A549 (cell line): ENCODE measurements at regions not wholly inside any gene's neighbourhood (a gene's known extent, or its start where the extent isn't known, plus 50 kb on each side); places are given as distances from the start of the nearest gene placed in this dataset.

ENCODE experiments used
- ATAC-seq, 2 experiments: fragments of 200-7000 bp in 1 of 2; fragments of >200 bp in 1 of 2; cut with Nextera tagmentation in 1 of 2; cut with Tn5 transposase in 1 of 2; 3 replicates each; pipeline versions ENCODE4 v1.8.0 to v1.9.1; 2018 to 2020; ENCODE audit warnings: mild to moderate bottlenecking in 1 of 2, moderate library complexity in 1 of 2
- CTCF ChIA-PET: fragments of 300-600 bp; sonication (Branson Sonifier 250); formaldehyde crosslinking; extraction: SDS; loops from one replicate; lab custom pipeline; 2021; ENCODE audit warnings: antibody characterized with exemption, inconsistent platforms; lab: Yijun Ruan, JAX
- POLR2A ChIA-PET: fragments of 350-600 bp; formaldehyde crosslinking; extraction: SDS; loops from one replicate; lab custom pipeline; 2021; ENCODE audit warnings: antibody characterized with exemption, inconsistent platforms; lab: Yijun Ruan, JAX
- DNase-seq, 2 experiments: peaks; one replicate each; pipeline versions ENCODE4 v3.0.0 to v3.0.0-alpha.2; 2011 to 2016; ENCODE audit warnings: low read depth in 1 of 2, low spot score in 1 of 2
- FAIRE-seq: peaks from 2 replicates; lab custom pipeline; 2011; peaks lifted over from hg19 to GRCh38; lab: Jason Lieb, UNC
- H3K27ac ChIP-seq, 2 experiments: fragments of >200 bp; sonication (Bioruptor Twin); formaldehyde crosslinking; 3 replicates each; pipeline ENCODE4 v1.5.1; 2016 to 2017
- H3K4me1 ChIP-seq: fragments of >200 bp; sonication (Bioruptor Twin); formaldehyde crosslinking; 3 replicates; pipeline ENCODE4 v1.6.1; 2016
- H3K4me2 ChIP-seq: fragments of >200 bp; sonication (Bioruptor Twin); formaldehyde crosslinking; 3 replicates; pipeline ENCODE4 v1.6.1; 2016
- H3K4me3 ChIP-seq: fragments of >200 bp; sonication (Bioruptor Twin); formaldehyde crosslinking; 3 replicates; pipeline ENCODE4 v1.5.1; 2016
- H3K9me3 ChIP-seq: fragments of >200 bp; sonication (Bioruptor Twin); formaldehyde crosslinking; 3 replicates; pipeline ENCODE4 v1.6.1; 2016
- ATOH8 ChIP-seq: fragments of 250-450 bp; sonication (Bioruptor Pico); IDR thresholded peaks from 2 replicates; pipeline ENCODE4 v1.5.0; 2020; ENCODE audit warnings: low read depth, mild to moderate bottlenecking, moderate library complexity
- CBX2 ChIP-seq: fragments of 200-600 bp; sonication (generic); IDR thresholded peaks from 2 replicates; pipeline ENCODE4 v1.6.1; 2016; ENCODE audit warnings: low read depth, mild to moderate bottlenecking, borderline replicate concordance
- CBX8 ChIP-seq: fragments of 200-600 bp; sonication (generic); IDR thresholded peaks from 2 replicates; pipeline ENCODE4 v1.6.1; 2016
- CEBPB ChIP-seq, 2 experiments: fragments of >200 bp in 1 of 2; sonication (Bioruptor Twin) in 1 of 2; formaldehyde crosslinking in 1 of 2; IDR thresholded peaks; 2 replicates each; pipeline ENCODE4 v1.6.1; 2012 to 2016
- CHD2 ChIP-seq: fragments of 150-350 bp; IDR thresholded peaks from 2 replicates; pipeline ENCODE4 v1.6.1; 2014; ENCODE audit warnings: low read length; ENCODE audit not compliant: partially characterized antibody
- EHF ChIP-seq: fragments of 250-450 bp; sonication (Bioruptor Pico); IDR thresholded peaks from 2 replicates; pipeline ENCODE4 v1.5.0; 2020; ENCODE audit warnings: mild to moderate bottlenecking
- EHMT2 ChIP-seq: fragments of 200-600 bp; sonication (generic); IDR thresholded peaks from 2 replicates; pipeline ENCODE4 v1.6.1; 2016; ENCODE audit warnings: antibody characterized with exemption, low read depth, mild to moderate bottlenecking, moderate library complexity
- EP300 ChIP-seq, 2 experiments: fragments of >200 bp; sonication (Bioruptor Twin); formaldehyde crosslinking; IDR thresholded peaks; 2 replicates in 1 of 2; 3 replicates in 1 of 2; pipeline ENCODE4 v1.6.1; 2016 to 2017
- FOXS1 ChIP-seq: fragments of 250-450 bp; sonication (Bioruptor Pico); IDR thresholded peaks from 2 replicates; pipeline ENCODE4 v1.5.0; 2020; ENCODE audit warnings: mild to moderate bottlenecking, moderate library complexity
- HDAC2 ChIP-seq: fragments of 200-600 bp; sonication (generic); IDR thresholded peaks from 2 replicates; pipeline ENCODE4 v1.6.1; 2016
- HEYL ChIP-seq: fragments of 250-450 bp; sonication (Bioruptor Pico); IDR thresholded peaks from 2 replicates; pipeline ENCODE4 v1.8.0; 2021; ENCODE audit warnings: mild to moderate bottlenecking, moderate library complexity
- HOXB13 ChIP-seq: fragments of 250-450 bp; sonication (Bioruptor Pico); IDR thresholded peaks from 2 replicates; pipeline ENCODE4 v1.5.0; 2020; ENCODE audit warnings: low read depth, mild to moderate bottlenecking, moderate library complexity
- MAFK ChIP-seq: fragments of 450-650 bp; IDR thresholded peaks from 2 replicates; pipeline ENCODE4 v1.6.1; 2014; ENCODE audit not compliant: partially characterized antibody
- MAX ChIP-seq: IDR thresholded peaks from 2 replicates; pipeline ENCODE4 v1.6.1; 2012
- POLR2A ChIP-seq: IDR thresholded peaks from 2 replicates; pipeline ENCODE4 v1.6.1; 2012; ENCODE audit warnings: mild to moderate bottlenecking, low read length
- POLR2AphosphoS2 ChIP-seq: conservative IDR thresholded peaks from 2 replicates; pipeline ENCODE4 v1.6.1; 2012; ENCODE audit warnings: low read length, improper control_type of control experiment, inconsistent platforms
- RARB ChIP-seq: fragments of 250-450 bp; sonication (Bioruptor Pico); IDR thresholded peaks from 2 replicates; pipeline ENCODE4 v1.8.0; 2021; ENCODE audit warnings: mild to moderate bottlenecking, moderate library complexity
- RNF2 ChIP-seq: fragments of 200-600 bp; sonication (generic); IDR thresholded peaks from 2 replicates; pipeline ENCODE4 v1.6.1; 2016; ENCODE audit warnings: low read depth, mild to moderate bottlenecking, antibody characterized with exemption, moderate library complexity, borderline replicate concordance
- TFCP2L1 ChIP-seq: fragments of 250-450 bp; sonication (Bioruptor Pico); IDR thresholded peaks from 2 replicates; pipeline ENCODE4 v1.5.0; 2021; ENCODE audit warnings: mild to moderate bottlenecking
- ZFP36 ChIP-seq: fragments of 450-650 bp; IDR thresholded peaks from 2 replicates; pipeline ENCODE4 v1.6.1; 2014; ENCODE audit warnings: borderline replicate concordance; ENCODE audit not compliant: partially characterized antibody
- ZNF302 ChIP-seq: fragments of 250-450 bp; sonication (Bioruptor Pico); IDR thresholded peaks from 2 replicates; pipeline ENCODE4 v1.9.0; 2021; ENCODE audit warnings: inconsistent platforms, mild to moderate bottlenecking, moderate library complexity
- ZSCAN20 ChIP-seq: fragments of 250-450 bp; sonication (Bioruptor Pico); IDR thresholded peaks from 2 replicates; pipeline ENCODE4 v1.8.0; 2022; ENCODE audit warnings: mild to moderate bottlenecking, moderate library complexity
- WGBS: methylation state at CpG from one replicate; pipeline ENCODE4 v1.1.6; 2017; ENCODE audit errors: missing lambda C conversion rate; 5-methylcytosine and 5-hydroxymethylcytosine counted together
- TF ChIP-seq, protein P1 (sequence below): fragments of 150-350 bp; IDR thresholded peaks from 2 replicates; pipeline ENCODE4 v1.6.1; 2014; ENCODE audit warnings: low read depth, mild to moderate bottlenecking, low read length
- TF ChIP-seq, protein P2 (sequence below): fragments of 250-450 bp; sonication (Bioruptor Pico); IDR thresholded peaks from 2 replicates; pipeline ENCODE4 v1.5.0; 2021; ENCODE audit warnings: mild to moderate bottlenecking, moderate library complexity, borderline replicate concordance
- TF ChIP-seq, protein P3 (sequence below): fragments of >200 bp; sonication (Bioruptor Twin); formaldehyde crosslinking; IDR thresholded peaks from 3 replicates; pipeline ENCODE4 v1.5.1; 2016

- no peak for TF ChIP-seq EHMT2
- TF ChIP-seq, protein P1, sequence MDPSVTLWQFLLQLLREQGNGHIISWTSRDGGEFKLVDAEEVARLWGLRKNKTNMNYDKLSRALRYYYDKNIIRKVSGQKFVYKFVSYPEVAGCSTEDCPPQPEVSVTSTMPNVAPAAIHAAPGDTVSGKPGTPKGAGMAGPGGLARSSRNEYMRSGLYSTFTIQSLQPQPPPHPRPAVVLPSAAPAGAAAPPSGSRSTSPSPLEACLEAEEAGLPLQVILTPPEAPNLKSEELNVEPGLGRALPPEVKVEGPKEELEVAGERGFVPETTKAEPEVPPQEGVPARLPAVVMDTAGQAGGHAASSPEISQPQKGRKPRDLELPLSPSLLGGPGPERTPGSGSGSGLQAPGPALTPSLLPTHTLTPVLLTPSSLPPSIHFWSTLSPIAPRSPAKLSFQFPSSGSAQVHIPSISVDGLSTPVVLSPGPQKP, result no peak
- no peak for TF ChIP-seq POLR2AphosphoS2
These were observed 55.9 kb downstream of the TMEM100 start (continued) for GRCh38 chr17:55666806-55667205.

GRCh38 chr17:55664287-55664686 lies 58.4 kb downstream of the TMEM100 start:
- no peak overlapping the region for H3K27ac ChIP-seq
- 11% methylated on average over 3 of the region's 3 CpGs for WGBS
- TF ChIP-seq RNF2, result no peak
- TF ChIP-seq, protein P2, sequence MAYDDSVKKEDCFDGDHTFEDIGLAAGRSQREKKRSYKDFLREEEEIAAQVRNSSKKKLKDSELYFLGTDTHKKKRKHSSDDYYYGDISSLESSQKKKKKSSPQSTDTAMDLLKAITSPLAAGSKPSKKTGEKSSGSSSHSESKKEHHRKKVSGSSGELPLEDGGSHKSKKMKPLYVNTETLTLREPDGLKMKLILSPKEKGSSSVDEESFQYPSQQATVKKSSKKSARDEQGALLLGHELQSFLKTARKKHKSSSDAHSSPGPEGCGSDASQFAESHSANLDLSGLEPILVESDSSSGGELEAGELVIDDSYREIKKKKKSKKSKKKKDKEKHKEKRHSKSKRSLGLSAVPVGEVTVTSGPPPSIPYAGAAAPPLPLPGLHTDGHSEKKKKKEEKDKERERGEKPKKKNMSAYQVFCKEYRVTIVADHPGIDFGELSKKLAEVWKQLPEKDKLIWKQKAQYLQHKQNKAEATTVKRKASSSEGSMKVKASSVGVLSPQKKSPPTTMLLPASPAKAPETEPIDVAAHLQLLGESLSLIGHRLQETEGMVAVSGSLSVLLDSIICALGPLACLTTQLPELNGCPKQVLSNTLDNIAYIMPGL (CRISPR knock-in tag), result no peak
- TF ChIP-seq HEYL (CRISPR knock-in tag), result no peak
- TF ChIP-seq CBX8, result no peak
- no peak for TF ChIP-seq HOXB13 (CRISPR knock-in tag)
- no peak for TF ChIP-seq CBX2
- TF ChIP-seq MAFK, result no peak
- no peak for TF ChIP-seq EP300 (IDR thresholded peaks at IDR 0.05)
- TF ChIP-seq TFCP2L1 (CRISPR knock-in tag), result no peak
- TF ChIP-seq HDAC2, result no peak
- TF ChIP-seq ZSCAN20 (CRISPR knock-in tag), result no peak
- TF ChIP-seq CHD2, result no peak
- TF ChIP-seq ZFP36, result no peak
- TF ChIP-seq FOXS1 (CRISPR knock-in tag), result no peak
- no peak for TF ChIP-seq MAX
- TF ChIP-seq CEBPB (IDR thresholded peaks at IDR 0.05), result no peak
- no peak overlapping the region for H3K4me2 ChIP-seq
- H3K4me3 ChIP-seq, result no peak overlapping the region
- CTCF ChIA-PET, result no interaction called here
- POLR2A ChIA-PET, result no interaction called here
- no peaks in the 10 kb centered on the region for H3K9me3 ChIP-seq
- FAIRE-seq (no peak), DNase-seq (no peak), ATAC-seq (no peak)
- no peaks in the 10 kb centered on the region for H3K4me1 ChIP-seq

DNA sequence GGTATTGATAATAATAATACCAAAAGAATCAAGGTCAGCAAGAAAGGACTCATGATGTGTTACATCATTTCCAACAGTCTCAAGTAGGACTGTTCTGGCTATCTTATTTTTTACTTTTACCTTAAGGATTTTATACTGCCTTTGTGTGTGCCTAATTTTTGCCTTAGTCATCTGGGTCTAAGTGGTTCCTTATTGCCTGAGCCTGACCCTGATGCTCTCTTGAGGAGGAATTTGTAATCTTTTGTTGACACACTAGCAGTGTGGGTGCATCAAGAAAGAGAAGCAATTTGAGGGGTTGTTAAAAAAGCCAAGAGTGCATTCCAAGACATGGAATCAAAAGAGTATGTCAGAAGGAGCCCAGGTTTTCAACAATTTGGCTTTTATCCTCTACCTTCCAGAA lies 59.3 kb downstream of the TMEM100 start:
- Histone ChIP-seq H3K4me3 (no peak overlapping the region), H3K9me3 (no peaks in the 10 kb centered on the region), H3K27ac (no peak overlapping the region), H3K4me1 (no peaks in the 10 kb centered on the region), H3K4me2 (no peak overlapping the region)
- ATAC-seq (no peak), FAIRE-seq (no peak), DNase-seq (no peak)
- ChIA-PET POLR2A (no interaction called here), CTCF (no interaction called here)
- TF ChIP-seq, protein P3, sequence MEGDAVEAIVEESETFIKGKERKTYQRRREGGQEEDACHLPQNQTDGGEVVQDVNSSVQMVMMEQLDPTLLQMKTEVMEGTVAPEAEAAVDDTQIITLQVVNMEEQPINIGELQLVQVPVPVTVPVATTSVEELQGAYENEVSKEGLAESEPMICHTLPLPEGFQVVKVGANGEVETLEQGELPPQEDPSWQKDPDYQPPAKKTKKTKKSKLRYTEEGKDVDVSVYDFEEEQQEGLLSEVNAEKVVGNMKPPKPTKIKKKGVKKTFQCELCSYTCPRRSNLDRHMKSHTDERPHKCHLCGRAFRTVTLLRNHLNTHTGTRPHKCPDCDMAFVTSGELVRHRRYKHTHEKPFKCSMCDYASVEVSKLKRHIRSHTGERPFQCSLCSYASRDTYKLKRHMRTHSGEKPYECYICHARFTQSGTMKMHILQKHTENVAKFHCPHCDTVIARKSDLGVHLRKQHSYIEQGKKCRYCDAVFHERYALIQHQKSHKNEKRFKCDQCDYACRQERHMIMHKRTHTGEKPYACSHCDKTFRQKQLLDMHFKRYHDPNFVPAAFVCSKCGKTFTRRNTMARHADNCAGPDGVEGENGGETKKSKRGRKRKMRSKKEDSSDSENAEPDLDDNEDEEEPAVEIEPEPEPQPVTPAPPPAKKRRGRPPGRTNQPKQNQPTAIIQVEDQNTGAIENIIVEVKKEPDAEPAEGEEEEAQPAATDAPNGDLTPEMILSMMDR, result no peak
- TF ChIP-seq CBX2, result no peak
- no peak for TF ChIP-seq EHF (CRISPR knock-in tag)
- TF ChIP-seq RARB (CRISPR knock-in tag), result no peak
- no peak for TF ChIP-seq HOXB13 (CRISPR knock-in tag)
- no peak for TF ChIP-seq TFCP2L1 (CRISPR knock-in tag)
- TF ChIP-seq ZSCAN20 (CRISPR knock-in tag), result no peak
- no peak for TF ChIP-seq ATOH8 (CRISPR knock-in tag)
- no peak for TF ChIP-seq POLR2A
- no peak for TF ChIP-seq ZNF302 (CRISPR knock-in tag)
